ENCODE measurements at regions not wholly inside any gene's neighbourhood (a gene's known extent, or its start where the extent isn't known, plus 50 kb on each side); places are given as distances from the start of the nearest gene placed in this dataset.

GRCh38 chr1:55352080-55352810 lies 137.1 kb upstream of the USP24 start:
- TF ChIP-seq POLR2A (IDR thresholded peaks at IDR 0.05) (no peak), CTCF (IDR thresholded peaks at IDR 0.05) (no peak)
